GM13976 (cell line): ENCODE measurements at regions not wholly inside any gene's neighbourhood (a gene's known extent, or its start where the extent isn't known, plus 50 kb on each side); places are given as distances from the start of the nearest gene placed in this dataset.

Source experiments
- DNase-seq: peaks from one replicate; pipeline ENCODE4 v3.0.0; 2012; ENCODE audit warnings: low spot score
- in situ Hi-C: fragments of 300-500 bp; cut with MboI; formaldehyde crosslinking; loops from one replicate; pipeline ENCODE4 v1.12.0; 2022; ENCODE audit warnings: low sequenced_read_pairs, mixed read lengths, inconsistent platforms; ENCODE audit not compliant: unreplicated experiment
- TF ChIP-seq, protein P1 (sequence below): IDR thresholded peaks from 2 replicates; pipeline ENCODE4 v1.5.1; 2012; ENCODE audit warnings: borderline replicate concordance, mild to moderate bottlenecking; ENCODE audit not compliant: insufficient read depth; ENCODE audit errors: extremely low read depth, missing control alignments, control extremely low read depth

DNA sequence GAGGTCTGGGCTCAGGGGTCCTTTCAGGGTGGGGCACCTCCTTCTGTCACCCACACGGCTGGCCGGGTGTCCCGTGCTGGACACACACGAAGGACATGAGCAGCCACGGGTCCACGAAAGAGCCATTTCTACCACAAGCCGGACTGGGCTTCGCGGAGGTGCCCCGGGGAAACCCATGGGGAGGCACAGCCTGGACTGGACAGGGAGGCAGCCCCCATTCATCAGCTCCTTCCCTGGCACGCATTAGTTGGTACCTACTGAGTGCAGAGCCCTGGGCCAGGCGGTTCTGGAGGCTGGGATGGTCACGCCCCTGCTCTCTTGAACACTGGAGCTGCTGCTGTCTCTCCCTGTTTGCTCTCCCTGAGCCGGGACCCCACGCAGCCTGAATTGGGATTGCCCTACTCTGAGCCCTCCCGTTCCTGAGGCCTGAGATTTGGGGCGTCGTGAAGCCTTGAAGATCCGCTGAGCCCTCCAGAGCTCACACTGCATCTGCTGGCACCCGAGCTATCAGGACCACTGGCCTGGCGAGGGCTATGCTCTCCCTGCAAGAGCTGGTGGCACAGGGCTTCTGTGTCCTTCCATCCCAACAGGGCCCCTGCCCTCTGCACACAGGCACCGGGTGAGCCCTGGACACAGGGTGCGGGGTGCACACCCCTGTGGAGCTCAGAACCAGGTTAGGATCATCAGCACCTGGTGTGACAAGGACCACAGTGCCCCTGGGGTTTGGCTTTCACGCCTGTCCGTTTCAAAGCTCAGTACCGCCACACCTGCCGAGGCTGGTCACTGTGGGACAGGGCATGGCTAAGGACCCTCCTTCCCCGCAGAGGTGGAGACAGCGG is 84.6 kb downstream of the MYEOV start:
- no peak for DNase-seq
- TF ChIP-seq, protein P1, sequence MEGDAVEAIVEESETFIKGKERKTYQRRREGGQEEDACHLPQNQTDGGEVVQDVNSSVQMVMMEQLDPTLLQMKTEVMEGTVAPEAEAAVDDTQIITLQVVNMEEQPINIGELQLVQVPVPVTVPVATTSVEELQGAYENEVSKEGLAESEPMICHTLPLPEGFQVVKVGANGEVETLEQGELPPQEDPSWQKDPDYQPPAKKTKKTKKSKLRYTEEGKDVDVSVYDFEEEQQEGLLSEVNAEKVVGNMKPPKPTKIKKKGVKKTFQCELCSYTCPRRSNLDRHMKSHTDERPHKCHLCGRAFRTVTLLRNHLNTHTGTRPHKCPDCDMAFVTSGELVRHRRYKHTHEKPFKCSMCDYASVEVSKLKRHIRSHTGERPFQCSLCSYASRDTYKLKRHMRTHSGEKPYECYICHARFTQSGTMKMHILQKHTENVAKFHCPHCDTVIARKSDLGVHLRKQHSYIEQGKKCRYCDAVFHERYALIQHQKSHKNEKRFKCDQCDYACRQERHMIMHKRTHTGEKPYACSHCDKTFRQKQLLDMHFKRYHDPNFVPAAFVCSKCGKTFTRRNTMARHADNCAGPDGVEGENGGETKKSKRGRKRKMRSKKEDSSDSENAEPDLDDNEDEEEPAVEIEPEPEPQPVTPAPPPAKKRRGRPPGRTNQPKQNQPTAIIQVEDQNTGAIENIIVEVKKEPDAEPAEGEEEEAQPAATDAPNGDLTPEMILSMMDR, result no peak
- in situ Hi-C loops, result no loop called here

DNA sequence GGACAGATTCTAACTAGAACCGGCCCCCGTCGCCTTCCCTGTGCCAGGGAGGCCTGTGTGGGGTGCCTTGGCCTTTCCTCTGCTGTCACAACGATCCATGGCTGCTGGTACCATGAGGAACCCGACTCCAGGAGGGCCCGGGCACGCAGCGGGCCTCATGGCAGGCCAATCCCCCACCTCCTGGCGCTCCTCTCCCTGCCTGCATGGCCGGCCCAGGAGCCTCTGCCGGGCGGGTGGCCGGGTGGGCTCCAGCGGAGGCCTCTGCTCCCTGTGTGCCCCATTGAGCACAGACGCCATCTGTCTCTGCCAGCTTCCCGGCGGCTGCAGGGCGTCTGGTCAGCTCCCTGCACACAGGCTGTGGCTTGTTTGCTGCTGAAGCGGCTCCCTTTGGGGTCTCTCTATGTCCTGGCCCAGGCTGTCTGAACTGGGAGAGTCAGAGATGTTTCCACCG is 86.5 kb downstream of the MYEOV start:
- TF ChIP-seq, protein P1, result no peak
- in situ Hi-C loops, result no loop called here

GRCh38 chr11:69380921-69381581 is 87.1 kb downstream of the MYEOV start:
- TF ChIP-seq, protein P1, result no peak
- DNase-seq, result no peak
- in situ Hi-C loops, result no loop called here

More for the DNA sequence above, 86.5 kb downstream of the MYEOV start:
- DNase-seq, result no peak

DNA sequence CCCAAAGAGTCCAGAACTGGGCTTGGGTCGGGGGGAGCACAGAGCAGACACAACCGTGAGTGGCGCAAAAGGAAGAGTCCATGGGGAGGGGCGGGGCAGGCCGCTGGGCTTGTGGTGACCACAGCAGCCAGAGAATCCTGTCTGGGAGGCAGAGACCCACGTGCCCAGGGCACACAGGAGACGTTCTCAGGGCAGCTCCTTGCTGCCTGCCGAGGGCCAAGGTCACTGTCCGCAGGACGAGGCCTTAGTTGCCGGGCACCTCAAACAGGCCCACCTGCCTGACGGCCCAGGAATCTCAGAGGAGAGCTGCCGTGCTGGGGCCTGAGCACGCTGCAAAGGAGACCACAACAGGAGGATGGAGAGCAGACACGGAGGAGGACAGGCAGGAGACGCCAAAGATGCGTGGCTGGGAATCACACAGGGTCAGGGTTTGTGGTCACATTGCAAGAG is 87.8 kb downstream of the MYEOV start:
- in situ Hi-C loops, result no loop called here
- TF ChIP-seq, protein P1, result no peak
- no peak for DNase-seq

DNA sequence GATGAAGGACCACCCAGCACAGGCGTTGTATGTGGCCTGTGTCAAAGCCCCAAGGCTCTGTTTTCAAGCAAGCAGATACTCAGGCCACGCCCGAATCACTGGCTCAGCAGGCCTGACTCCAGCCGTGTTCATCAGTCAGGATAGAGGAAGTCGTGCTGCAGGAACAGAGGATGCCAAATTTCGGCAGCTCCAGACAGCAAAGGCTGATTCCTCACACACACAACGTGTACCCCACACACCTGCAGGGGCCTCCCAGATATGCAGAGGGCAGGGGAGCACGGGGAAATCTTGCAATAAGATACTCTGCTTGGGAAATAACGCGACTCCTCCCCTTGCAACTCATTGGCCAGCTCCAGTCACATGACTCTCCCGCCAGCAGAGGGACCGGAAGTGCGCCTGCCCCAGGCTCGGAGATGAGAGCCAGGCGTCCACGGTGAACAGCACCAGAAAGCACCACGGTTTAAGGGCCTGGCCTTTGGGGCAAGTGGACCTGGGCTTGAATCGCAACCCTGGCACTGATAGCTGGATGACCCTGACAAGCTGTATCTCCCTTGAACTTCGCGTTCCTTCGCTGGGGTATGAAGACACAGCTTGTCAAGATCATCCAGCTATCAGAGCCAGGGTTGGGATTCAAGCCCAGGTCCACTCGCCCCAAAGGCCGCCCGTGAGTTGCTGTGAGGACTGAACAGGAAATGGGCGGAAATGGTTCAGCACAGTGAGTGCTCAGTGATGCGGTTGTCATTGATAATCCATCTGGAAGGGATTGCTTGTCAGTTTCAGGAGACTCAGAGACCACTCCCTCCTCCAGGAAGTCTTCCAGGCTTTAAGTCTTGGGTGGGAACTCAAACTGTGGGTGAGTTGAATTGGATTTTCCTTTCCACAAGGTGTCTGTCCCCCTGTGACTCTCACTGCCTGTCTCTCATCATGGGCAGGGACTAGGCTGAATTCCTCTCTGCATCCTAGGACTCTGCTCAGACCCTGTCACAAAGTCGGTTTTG is 88.5 kb downstream of the MYEOV start:
- DNase-seq, result peak; percentile 41
- in situ Hi-C loops, result no loop called here

More for the DNA sequence above, 88.5 kb downstream of the MYEOV start:
- TF ChIP-seq, protein P1, result no peak
